Spleen (tissue), 11 donors: ENCODE measurements at regions not wholly inside any gene's neighbourhood (a gene's known extent, or its start where the extent isn't known, plus 50 kb on each side); places are given as distances from the start of the nearest gene placed in this dataset.
A peak's percentile ranks its signal among the peaks of the same experiment; 100 is the strongest.

Source experiments
- DNase-seq: peaks from one replicate; pipeline ENCODE4 v3.0.0-alpha.2; 2020
- H3K27ac ChIP-seq, 8 donors: fragments of 200-600 bp; sonication (generic) in 7 of 8; 1 replicate in 4 of 8; 2 replicates in 4 of 8; pipeline versions ENCODE4 v1.5.0 to v1.8.0; 2016 to 2021; ENCODE audit warnings: inconsistent platforms in 4 of 8, mild to moderate bottlenecking in 4 of 8, moderate library complexity in 1 of 8
- H3K27me3 ChIP-seq, 7 donors: fragments of 200-600 bp; sonication (generic) in 6 of 7; replicated peaks in 1 of 7; 1 replicate in 4 of 7; 2 replicates in 3 of 7; pipeline versions ENCODE4 v1.5.0 to v1.8.0; 2016 to 2021; ENCODE audit warnings: inconsistent platforms in 3 of 7, mild to moderate bottlenecking in 1 of 7
- H3K36me3 ChIP-seq, 6 donors: fragments of 200-600 bp; sonication (generic) in 5 of 6; 1 replicate in 4 of 6; 2 replicates in 2 of 6; pipeline versions ENCODE4 v1.5.0 to v1.8.0; 2016 to 2021; ENCODE audit warnings: inconsistent platforms in 2 of 6
- H3K4me1 ChIP-seq, 6 donors: fragments of 200-600 bp; sonication (generic) in 5 of 6; 1 replicate in 3 of 6; 2 replicates in 3 of 6; pipeline versions ENCODE4 v1.5.0 to v1.8.0; 2016 to 2021; ENCODE audit warnings: inconsistent platforms in 3 of 6
- H3K4me3 ChIP-seq, 8 donors: fragments of 200-600 bp; sonication (generic) in 7 of 8; 1 replicate in 4 of 8; 2 replicates in 4 of 8; pipeline versions ENCODE4 v1.5.0 to v1.8.0; 2016 to 2021; ENCODE audit warnings: inconsistent platforms in 4 of 8, mild to moderate bottlenecking in 4 of 8, moderate library complexity in 2 of 8
- H3K9me3 ChIP-seq, 8 donors: fragments of 200-600 bp; sonication (generic) in 7 of 8; 1 replicate in 4 of 8; 2 replicates in 4 of 8; pipeline versions ENCODE4 v1.5.0 to v1.8.0; 2016 to 2021; ENCODE audit warnings: inconsistent platforms in 4 of 8
- POLR2A ChIP-seq, 3 donors: fragments of 450-650 bp; IDR thresholded peaks; one replicate each; pipeline ENCODE4 v1.5.1; 2017; ENCODE audit warnings: antibody characterized with exemption in 3 of 3, mild to moderate bottlenecking in 1 of 3
- POLR2AphosphoS5 ChIP-seq, 3 donors: sonication (generic); formaldehyde crosslinking; IDR thresholded peaks; one replicate each; pipeline ENCODE4 v1.5.1; 2017; ENCODE audit warnings: antibody characterized with exemption in 3 of 3
- WGBS, 5 donors: extraction: QIAGEN DNeasy Blood & Tissue Kit in 3 of 5; methylation state at CpG; one replicate each; pipeline versions ENCODE4 v1.1.5 to v1.1.7; 2013 to 2018; 5-methylcytosine and 5-hydroxymethylcytosine counted together
- intact Hi-C: fragments of 100-400 bp; cut with DNase I; formaldehyde crosslinking; loops from one replicate; pipeline ENCODE4 v1.15.0; 2023; ENCODE audit warnings: low total_unique reads
- TF ChIP-seq, protein P1 (sequence below), 11 experiments: fragments of 200-600 bp in 7 of 11; fragments of 450-650 bp in 4 of 11; sonication (generic) in 4 of 11; IDR thresholded peaks in 8 of 11; conservative IDR thresholded peaks in 3 of 11; 1 replicate in 7 of 11; 2 replicates in 4 of 11; pipeline versions ENCODE4 v1.4.0 to v1.8.0; 2016 to 2021; ENCODE audit warnings: antibody characterized with exemption in 11 of 11, inconsistent platforms in 4 of 11, mild to moderate bottlenecking in 1 of 11
- donor health status: healthy with polysubstance abuse.
- donor health status: DM: no; HTN: no; CAD: no; lungs with moderate emphysema.
- donor health status: DM: no; HTN: no; CAD: no.
- donor health status: Bipolar disorder and iron deficiency.
- donor health status: healthy.
- donor health status: DM: no; HTN: no; CAD: no.
- donor health status: DM: yes; HTN: yes; CAD: no.

DNA sequence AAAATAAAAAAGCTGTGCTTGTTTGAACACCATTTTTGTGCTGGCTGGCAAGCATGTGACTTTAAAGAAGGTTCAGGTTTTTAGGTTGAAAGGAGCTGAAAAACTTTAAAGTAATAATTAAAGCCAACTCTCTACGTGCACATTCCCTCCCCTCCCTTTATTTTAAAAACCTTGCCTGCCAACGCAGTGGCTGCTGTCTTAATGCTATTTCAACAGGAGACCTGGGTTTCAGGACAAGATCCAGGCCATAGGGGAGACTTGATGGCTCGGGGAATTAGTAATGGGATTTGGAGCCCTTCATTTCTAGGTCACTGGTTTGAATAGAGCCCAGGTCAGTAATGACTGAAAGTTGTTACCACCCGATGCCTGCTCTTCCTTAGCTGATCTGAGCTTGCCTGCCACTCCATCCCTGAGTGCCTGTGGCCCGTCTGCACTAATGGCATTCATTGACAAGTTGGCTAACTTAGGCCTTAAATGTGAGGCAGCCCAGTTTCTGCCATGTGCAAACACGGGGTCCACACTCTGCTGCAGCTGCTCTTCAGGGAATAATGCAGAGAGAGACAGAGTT is 1233.2 kb upstream of the ZEB2 start:
- intact Hi-C loops = loop anchor here (10.0 kb wide), 1 partner anchor 1228 kb away; the partner anchor contains the start of gene ZEB2
- H3K4me3 ChIP-seq = no peak overlapping the region
- H3K27me3 ChIP-seq = no peaks in the 10 kb centered on the region
- H3K9me3 ChIP-seq = no peaks in the 10 kb centered on the region
- no peak for DNase-seq
- 67 to 87% (median 77%) methylated on average over 6 of the region's 6 CpGs for WGBS, 5 donors
- H3K36me3 ChIP-seq = no peaks in the 10 kb centered on the region
- TF ChIP-seq, protein P1, sequence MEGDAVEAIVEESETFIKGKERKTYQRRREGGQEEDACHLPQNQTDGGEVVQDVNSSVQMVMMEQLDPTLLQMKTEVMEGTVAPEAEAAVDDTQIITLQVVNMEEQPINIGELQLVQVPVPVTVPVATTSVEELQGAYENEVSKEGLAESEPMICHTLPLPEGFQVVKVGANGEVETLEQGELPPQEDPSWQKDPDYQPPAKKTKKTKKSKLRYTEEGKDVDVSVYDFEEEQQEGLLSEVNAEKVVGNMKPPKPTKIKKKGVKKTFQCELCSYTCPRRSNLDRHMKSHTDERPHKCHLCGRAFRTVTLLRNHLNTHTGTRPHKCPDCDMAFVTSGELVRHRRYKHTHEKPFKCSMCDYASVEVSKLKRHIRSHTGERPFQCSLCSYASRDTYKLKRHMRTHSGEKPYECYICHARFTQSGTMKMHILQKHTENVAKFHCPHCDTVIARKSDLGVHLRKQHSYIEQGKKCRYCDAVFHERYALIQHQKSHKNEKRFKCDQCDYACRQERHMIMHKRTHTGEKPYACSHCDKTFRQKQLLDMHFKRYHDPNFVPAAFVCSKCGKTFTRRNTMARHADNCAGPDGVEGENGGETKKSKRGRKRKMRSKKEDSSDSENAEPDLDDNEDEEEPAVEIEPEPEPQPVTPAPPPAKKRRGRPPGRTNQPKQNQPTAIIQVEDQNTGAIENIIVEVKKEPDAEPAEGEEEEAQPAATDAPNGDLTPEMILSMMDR (IDR thresholded peaks at IDR 0.05 in 8 of 11, conservative IDR thresholded peaks at IDR 0.05 in 3 of 11) = no peak
- TF ChIP-seq POLR2A (IDR thresholded peaks at IDR 0.05) = no peak
- TF ChIP-seq POLR2AphosphoS5 (IDR thresholded peaks at IDR 0.05) = no peak
- peaks cover 10 to 51% (median 41%) of the 10 kb centered on the region in 6 donors for H3K4me1 ChIP-seq
- H3K27ac ChIP-seq = peak overlapping the region in 6 of 8 donors; percentile 53 to 83 (median 74)

DNA sequence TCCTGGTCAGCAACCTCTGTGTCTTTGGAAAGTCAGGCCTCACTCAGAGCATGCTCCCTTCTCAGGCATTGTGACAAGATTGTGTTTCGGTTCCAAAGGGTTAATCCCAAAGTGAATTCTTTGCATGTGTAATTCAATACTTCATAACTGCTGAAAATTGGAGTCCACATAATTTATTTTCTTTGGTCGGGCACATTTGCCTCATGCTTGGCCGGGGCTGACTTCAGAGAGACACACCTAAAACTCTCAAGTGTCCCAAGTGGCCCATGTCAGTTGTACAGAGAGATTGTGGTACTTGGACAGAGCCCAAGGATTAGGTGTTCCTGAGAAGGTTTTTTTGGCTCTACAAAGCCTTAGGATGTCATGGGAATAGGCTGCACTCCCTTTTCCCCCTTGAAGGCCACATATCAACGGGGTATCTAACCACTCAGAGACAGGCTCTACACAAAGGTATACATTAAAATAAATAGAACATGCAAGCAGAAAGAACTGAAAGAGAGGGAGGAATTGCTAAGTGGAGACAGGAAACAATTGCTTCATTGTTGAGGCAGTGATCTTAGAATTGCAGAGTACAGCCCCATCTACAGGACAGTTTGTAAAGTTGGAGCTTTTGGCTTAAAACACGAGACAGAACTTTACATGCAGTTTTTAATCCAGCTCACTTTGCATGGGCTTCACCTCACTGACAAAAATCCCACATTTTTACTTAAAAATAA is 1232.3 kb upstream of the ZEB2 start:
- no peak for DNase-seq

DNA sequence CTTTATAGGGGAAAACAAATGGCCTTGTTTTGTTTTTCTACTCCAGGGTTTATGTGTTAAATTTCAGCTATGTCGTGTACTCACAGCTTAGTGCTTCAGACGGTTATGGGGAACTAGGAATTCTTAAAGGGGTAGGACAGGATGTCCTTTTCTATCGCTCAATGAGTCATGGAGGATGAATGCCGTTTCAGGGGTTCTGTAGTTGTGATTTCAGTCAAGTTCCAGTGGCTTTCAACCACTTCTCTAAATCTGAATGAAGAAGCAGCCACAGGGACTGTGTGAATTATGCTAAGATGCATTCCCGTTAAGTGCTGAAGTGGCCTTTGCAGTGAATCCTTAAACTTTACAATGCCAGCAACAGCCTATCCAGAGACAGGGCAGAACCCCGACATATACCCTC is 1231.7 kb upstream of the ZEB2 start:
- intact Hi-C loops = loop anchor here (10.0 kb wide), 1 partner anchor 1227 kb away; the partner anchor contains the start of gene ZEB2
- Histone ChIP-seq H3K4me1 (peaks cover 10 to 51% (median 41%) of the 10 kb centered on the region in 6 donors), H3K9me3 (no peaks in the 10 kb centered on the region), H3K36me3 (no peaks in the 10 kb centered on the region), H3K27ac (peak overlapping the region; percentile 16 to 83 (median 69)), H3K27me3 (no peaks in the 10 kb centered on the region), H3K4me3 (peak overlapping the region in 1 of 8 donors; percentile 29)
- no peak for DNase-seq
- TF ChIP-seq POLR2AphosphoS5 (IDR thresholded peaks at IDR 0.05) = peak in 1 of 3 donors; percentile 36
- TF ChIP-seq, protein P1 (IDR thresholded peaks at IDR 0.05 in 8 of 11, conservative IDR thresholded peaks at IDR 0.05 in 3 of 11) = no peak
- WGBS, 5 donors = 12 to 26% (median 14%) methylated on average over 6 of the region's 6 CpGs

More for the DNA sequence above, 1232.3 kb upstream of the ZEB2 start:
- intact Hi-C loops = loop anchor here (10.0 kb wide), 1 partner anchor 1227 kb away; the partner anchor contains the start of gene ZEB2
- Histone ChIP-seq H3K27ac (peak overlapping the region; percentile 24 to 83 (median 69)), H3K4me3 (peak overlapping the region in 1 of 8 donors; percentile 29), H3K4me1 (peaks cover 10 to 51% (median 41%) of the 10 kb centered on the region in 6 donors), H3K9me3 (no peaks in the 10 kb centered on the region), H3K36me3 (no peaks in the 10 kb centered on the region), H3K27me3 (no peaks in the 10 kb centered on the region)
- 17 to 34% (median 29%) methylated on average over 5 of the region's 5 CpGs for WGBS, 5 donors
- no peak for TF ChIP-seq POLR2AphosphoS5 (IDR thresholded peaks at IDR 0.05)
- TF ChIP-seq, protein P1 (IDR thresholded peaks at IDR 0.05 in 8 of 11, conservative IDR thresholded peaks at IDR 0.05 in 3 of 11) = peak; percentile 36 to 82 (median 66)

DNA sequence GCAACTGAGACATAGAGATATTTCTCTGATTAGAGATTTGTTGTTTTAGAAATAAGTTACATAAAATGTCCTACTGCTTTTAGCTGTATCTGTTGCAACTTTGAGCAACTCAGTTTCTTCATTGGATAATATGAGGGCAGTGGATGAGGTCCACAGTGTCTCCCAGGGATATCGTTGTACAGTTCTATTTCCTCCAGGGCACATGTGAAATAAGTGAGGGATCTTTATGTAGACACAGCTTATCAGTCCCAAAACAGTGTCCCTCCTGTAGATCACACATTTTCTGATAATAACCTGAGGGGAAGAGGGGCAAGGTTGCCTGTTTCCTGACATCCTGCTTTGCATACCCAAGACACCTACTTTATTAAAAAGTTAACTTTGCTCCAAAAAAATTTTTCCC is 1231.2 kb upstream of the ZEB2 start:
- no peaks in the 10 kb centered on the region for H3K36me3 ChIP-seq
- WGBS, 5 donors = 8 to 20% (median 10%) methylated on average over 1 of the region's 1 CpG
- intact Hi-C loops = loop anchor here (10.0 kb wide), 1 partner anchor 1226 kb away; the partner anchor contains the start of gene ZEB2
- H3K27me3 ChIP-seq = no peaks in the 10 kb centered on the region
- TF ChIP-seq, protein P1 (IDR thresholded peaks at IDR 0.05 in 8 of 11, conservative IDR thresholded peaks at IDR 0.05 in 3 of 11) = no peak
- TF ChIP-seq POLR2AphosphoS5 (IDR thresholded peaks at IDR 0.05) = no peak
- TF ChIP-seq POLR2A (IDR thresholded peaks at IDR 0.05) = no peak
- H3K9me3 ChIP-seq = no peaks in the 10 kb centered on the region
- no peak for DNase-seq
- peak overlapping the region in 7 of 8 donors; percentile 16 to 83 (median 74) for H3K27ac ChIP-seq
- H3K4me1 ChIP-seq = peaks cover 10 to 51% (median 41%) of the 10 kb centered on the region in 6 donors
- no peak overlapping the region for H3K4me3 ChIP-seq
